ENCODE measurements at regions not wholly inside any gene's neighbourhood (a gene's known extent, or its start where the extent isn't known, plus 50 kb on each side); places are given as distances from the start of the nearest gene placed in this dataset.
"Not testable (repeated sequence)": the region's sequence is repeated elsewhere in the genome, so short reads cannot be mapped to it uniquely, and the experiment has no call there.

DNA sequence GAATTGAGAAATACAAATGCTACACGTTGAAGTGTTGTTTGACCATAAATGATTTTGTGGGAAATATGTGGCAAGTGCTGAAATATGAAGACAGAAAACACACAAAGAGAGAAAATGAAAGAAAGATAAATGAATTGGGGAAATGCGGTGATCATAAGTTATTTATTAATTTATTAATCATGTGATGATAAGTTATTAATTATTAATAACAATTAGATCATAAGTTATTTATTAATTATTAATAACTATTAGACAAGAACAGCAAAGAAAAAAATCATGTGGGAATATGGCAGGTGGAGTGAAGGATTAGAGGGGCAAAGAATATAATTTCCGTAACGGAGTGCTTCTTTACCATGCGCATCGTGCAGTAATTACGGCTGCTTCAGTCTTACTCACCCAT lies 126.6 kb downstream of the OR4F15 start:
- not testable (repeated sequence) for TF ChIP-seq POLR2A (IDR thresholded peaks at IDR 0.05; ENCODE audit: low read length); GATA1 (IDR thresholded peaks at IDR 0.05; ENCODE audit: low read depth, low read length)
